H9 (cell line): ENCODE measurements at regions not wholly inside any gene's neighbourhood (a gene's known extent, or its start where the extent isn't known, plus 50 kb on each side); places are given as distances from the start of the nearest gene placed in this dataset.

Source experiments
- DNase-seq: peaks from one replicate; pipeline ENCODE4 v3.0.0-alpha.2; 2017
- H2AFZ ChIP-seq: one replicate; pipeline ENCODE4 v1.6.1; 2013; ENCODE audit warnings: mild to moderate bottlenecking, low read length, control low read depth, moderate library complexity
- H2AK5ac ChIP-seq: 2 replicates; pipeline ENCODE4 v1.6.1; 2013; ENCODE audit warnings: low read length, control low read depth, mixed read lengths; ENCODE audit not compliant: insufficient read length
- H2BK120ac ChIP-seq: one replicate; pipeline ENCODE4 v1.6.1; 2013; ENCODE audit warnings: low read depth, mild to moderate bottlenecking, low read length, control low read depth, inconsistent platforms; ENCODE audit not compliant: poor library complexity, severe bottlenecking
- H2BK12ac ChIP-seq: 2 replicates; pipeline ENCODE4 v1.6.1; 2013; ENCODE audit warnings: low read length, control low read depth, mixed read lengths, low read depth; ENCODE audit not compliant: insufficient read length
- H2BK15ac ChIP-seq: 2 replicates; pipeline ENCODE4 v1.6.1; 2013; ENCODE audit warnings: low read depth, low read length, control low read depth
- H2BK20ac ChIP-seq: one replicate; pipeline ENCODE4 v1.6.1; 2013; ENCODE audit warnings: low read depth, mild to moderate bottlenecking, low read length, control low read depth, inconsistent platforms; ENCODE audit not compliant: poor library complexity, severe bottlenecking
- H2BK5ac ChIP-seq: 2 replicates; pipeline ENCODE4 v1.6.1; 2013; ENCODE audit warnings: low read length, control low read depth, mixed read lengths; ENCODE audit not compliant: insufficient read length
- H3K14ac ChIP-seq: 2 replicates; pipeline ENCODE4 v1.6.1; 2013; ENCODE audit warnings: low read length, control low read depth; ENCODE audit not compliant: insufficient read depth
- H3K18ac ChIP-seq: 2 replicates; pipeline ENCODE4 v1.6.1; 2013; ENCODE audit warnings: low read depth, mild to moderate bottlenecking, mixed read lengths, low read length, control low read depth; ENCODE audit not compliant: insufficient read length
- H3K23ac ChIP-seq: 2 replicates; pipeline ENCODE4 v1.6.1; 2013; ENCODE audit warnings: low read length, control low read depth, mixed read lengths, low read depth; ENCODE audit not compliant: insufficient read length
- H3K23me2 ChIP-seq: 2 replicates; pipeline ENCODE4 v1.6.1; 2013; ENCODE audit warnings: low read depth, mild to moderate bottlenecking, mixed read lengths, low read length, control low read depth; ENCODE audit not compliant: insufficient read length, poor library complexity, severe bottlenecking
- H3K27ac ChIP-seq: 2 replicates; pipeline ENCODE4 v1.5.1; 2013; ENCODE audit warnings: low read length, control low read depth, mixed read lengths, low read depth; ENCODE audit not compliant: insufficient read length
- H3K27me3 ChIP-seq: 2 replicates; pipeline ENCODE4 v1.6.1; 2013; ENCODE audit warnings: low read length, control low read depth, inconsistent platforms; ENCODE audit not compliant: insufficient read depth
- H3K4ac ChIP-seq: 2 replicates; pipeline ENCODE4 v1.6.1; 2013; ENCODE audit warnings: low read depth, mild to moderate bottlenecking, control low read depth, inconsistent platforms, low read length, moderate library complexity
- H3K4me1 ChIP-seq: 2 replicates; pipeline ENCODE4 v1.6.1; 2013; ENCODE audit warnings: low read length, control low read depth, inconsistent platforms; ENCODE audit not compliant: insufficient read depth
- H3K4me2 ChIP-seq: 2 replicates; pipeline ENCODE4 v1.6.1; 2013; ENCODE audit warnings: low read length, control low read depth, mixed read lengths; ENCODE audit not compliant: insufficient read length, insufficient read depth
- H3K56ac ChIP-seq: 2 replicates; pipeline ENCODE4 v1.6.1; 2013; ENCODE audit warnings: low read depth, mild to moderate bottlenecking, mixed read lengths, low read length, control low read depth; ENCODE audit not compliant: insufficient read length
- H3K79me1 ChIP-seq: 2 replicates; pipeline ENCODE4 v1.6.1; 2013; ENCODE audit warnings: low read depth, mild to moderate bottlenecking, moderate library complexity, low read length, control low read depth, inconsistent platforms; ENCODE audit not compliant: insufficient read depth, poor library complexity, severe bottlenecking
- H3K79me2 ChIP-seq: 2 replicates; pipeline ENCODE4 v1.6.1; 2013; ENCODE audit warnings: low read length, control low read depth, inconsistent platforms; ENCODE audit not compliant: insufficient read depth
- H3K9ac ChIP-seq: 2 replicates; pipeline ENCODE4 v1.6.1; 2013; ENCODE audit warnings: low read length, control low read depth, mixed read lengths; ENCODE audit not compliant: insufficient read length; ENCODE audit errors: extremely low read depth
- H3K9me3 ChIP-seq: one replicate; pipeline ENCODE4 v1.6.1; 2013; ENCODE audit warnings: low read depth, low read length, inconsistent platforms; ENCODE audit not compliant: control insufficient read depth
- H3T11ph ChIP-seq: one replicate; pipeline ENCODE4 v1.6.1; 2013; ENCODE audit warnings: mild to moderate bottlenecking, low read length, control low read depth, inconsistent platforms
- H4K20me1 ChIP-seq: one replicate; pipeline ENCODE4 v1.6.1; 2013; ENCODE audit not compliant: control insufficient read depth, insufficient read length, insufficient read depth
- H4K5ac ChIP-seq: 2 replicates; pipeline ENCODE4 v1.6.1; 2013; ENCODE audit warnings: low read depth, mild to moderate bottlenecking, mixed read lengths, low read length, control low read depth; ENCODE audit not compliant: insufficient read length
- H4K8ac ChIP-seq: replicated peaks from 2 replicates; pipeline ENCODE4 v1.6.1; 2013; ENCODE audit warnings: low read length, control low read depth, mixed read lengths, low read depth; ENCODE audit not compliant: insufficient read length
- H4K91ac ChIP-seq: 2 replicates; pipeline ENCODE4 v1.6.1; 2013; ENCODE audit warnings: low read depth, mild to moderate bottlenecking, moderate library complexity, mixed read lengths, low read length, control low read depth; ENCODE audit not compliant: insufficient read length
- H3K27ac Mint-ChIP-seq, 3 experiments: 2 replicates in 2 of 3; 3 replicates in 1 of 3; pipeline ENCODE4 v1.8.0; 2020 to 2021; ENCODE audit warnings: mixed read lengths in 3 of 3, mild to moderate bottlenecking in 1 of 3, moderate library complexity in 1 of 3
- H3K27me3 Mint-ChIP-seq: 2 replicates; pipeline ENCODE4 v1.8.0; 2021; ENCODE audit warnings: low read depth, mild to moderate bottlenecking, moderate library complexity, mixed read lengths
- H3K36me3 Mint-ChIP-seq, 3 experiments: 2 replicates in 2 of 3; 3 replicates in 1 of 3; pipeline ENCODE4 v1.8.0; 2020 to 2021; ENCODE audit warnings: low read depth in 3 of 3, mixed read lengths in 3 of 3; ENCODE audit not compliant: insufficient read depth in 1 of 3
- H3K4me1 Mint-ChIP-seq, 2 experiments: 2 replicates each; pipeline ENCODE4 v1.8.0; 2020; ENCODE audit warnings: mixed read lengths in 2 of 2
- H3K4me3 Mint-ChIP-seq, 2 experiments: 2 replicates in 1 of 2; 3 replicates in 1 of 2; pipeline ENCODE4 v1.8.0; 2020 to 2021; ENCODE audit warnings: mild to moderate bottlenecking in 2 of 2, mixed read lengths in 2 of 2, moderate library complexity in 1 of 2
- H3K9me3 Mint-ChIP-seq, 2 experiments: 2 replicates in 1 of 2; 3 replicates in 1 of 2; pipeline ENCODE4 v1.8.0; 2020; ENCODE audit warnings: mild to moderate bottlenecking in 2 of 2, mixed read lengths in 2 of 2, moderate library complexity in 1 of 2
- WGBS: extraction: QIAGEN DNeasy Blood & Tissue Kit; methylation state at CpG from one replicate; pipeline ENCODE4 v1.1.7; 2013; ENCODE audit warnings: missing lambda C conversion rate, low lambda C conversion rate, mixed read lengths; ENCODE audit not compliant: insufficient read length; ENCODE audit errors: extremely low coverage; 5-methylcytosine and 5-hydroxymethylcytosine counted together
- TF ChIP-seq, protein P1 (sequence below): fragments of 200-600 bp; sonication (generic); conservative IDR thresholded peaks from 3 replicates; pipeline ENCODE4 v1.8.0; 2021; ENCODE audit warnings: antibody characterized with exemption, mild to moderate bottlenecking

- H2BK120ac ChIP-seq = no peak overlapping the region
- H3K79me1 ChIP-seq = no peaks in the 10 kb centered on the region
- WGBS = no CpG with 5 or more reads among the region's 1 CpG
- H3T11ph ChIP-seq = no peak overlapping the region
- no peak overlapping the region for H2BK12ac ChIP-seq
- H3K4me3 Mint-ChIP-seq = no peak overlapping the region
- no peak overlapping the region for H3K14ac ChIP-seq
- H3K27ac ChIP-seq = no peak overlapping the region
- H3K9ac ChIP-seq = no peak overlapping the region
- H3K56ac ChIP-seq = no peak overlapping the region
- no peak for DNase-seq
- no peak overlapping the region for H2BK15ac ChIP-seq
- no peaks in the 10 kb centered on the region for H4K20me1 ChIP-seq
- H2AK5ac ChIP-seq = no peak overlapping the region
- H4K5ac ChIP-seq = no peak overlapping the region
- no peak overlapping the region for H3K23ac ChIP-seq
- H3K9me3 ChIP-seq = no peaks in the 10 kb centered on the region
- no peak overlapping the region for H3K18ac ChIP-seq
- H2BK5ac ChIP-seq = no peak overlapping the region
- no peaks in the 10 kb centered on the region for H3K27me3 Mint-ChIP-seq
- H3K4me1 ChIP-seq = no peaks in the 10 kb centered on the region; the same call in 1 of the 2 replicates
- H2AFZ ChIP-seq = no peak overlapping the region
- H4K8ac ChIP-seq = no peak overlapping the region
- TF ChIP-seq, protein P1, sequence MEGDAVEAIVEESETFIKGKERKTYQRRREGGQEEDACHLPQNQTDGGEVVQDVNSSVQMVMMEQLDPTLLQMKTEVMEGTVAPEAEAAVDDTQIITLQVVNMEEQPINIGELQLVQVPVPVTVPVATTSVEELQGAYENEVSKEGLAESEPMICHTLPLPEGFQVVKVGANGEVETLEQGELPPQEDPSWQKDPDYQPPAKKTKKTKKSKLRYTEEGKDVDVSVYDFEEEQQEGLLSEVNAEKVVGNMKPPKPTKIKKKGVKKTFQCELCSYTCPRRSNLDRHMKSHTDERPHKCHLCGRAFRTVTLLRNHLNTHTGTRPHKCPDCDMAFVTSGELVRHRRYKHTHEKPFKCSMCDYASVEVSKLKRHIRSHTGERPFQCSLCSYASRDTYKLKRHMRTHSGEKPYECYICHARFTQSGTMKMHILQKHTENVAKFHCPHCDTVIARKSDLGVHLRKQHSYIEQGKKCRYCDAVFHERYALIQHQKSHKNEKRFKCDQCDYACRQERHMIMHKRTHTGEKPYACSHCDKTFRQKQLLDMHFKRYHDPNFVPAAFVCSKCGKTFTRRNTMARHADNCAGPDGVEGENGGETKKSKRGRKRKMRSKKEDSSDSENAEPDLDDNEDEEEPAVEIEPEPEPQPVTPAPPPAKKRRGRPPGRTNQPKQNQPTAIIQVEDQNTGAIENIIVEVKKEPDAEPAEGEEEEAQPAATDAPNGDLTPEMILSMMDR = no peak
- H4K91ac ChIP-seq = no peak overlapping the region
- no peak overlapping the region for H3K4ac ChIP-seq
- no peak overlapping the region for H3K27ac Mint-ChIP-seq
- no peaks in the 10 kb centered on the region; a peak in 1 of 7 replicates for H3K36me3 Mint-ChIP-seq
- no peak overlapping the region for H2BK20ac ChIP-seq
- H3K4me1 Mint-ChIP-seq = peaks cover 14 to 33% of the 10 kb centered on the region in 2 experiments
- no peaks in the 10 kb centered on the region for H3K27me3 ChIP-seq
- H3K79me2 ChIP-seq = no peaks in the 10 kb centered on the region
- H3K23me2 ChIP-seq = no peaks in the 10 kb centered on the region
- H3K9me3 Mint-ChIP-seq = no peaks in the 10 kb centered on the region
- no peak overlapping the region for H3K4me2 ChIP-seq
These were observed 714.0 kb downstream of the SEMA5A start for GRCh38 chr5:8831854-8832253.
